ENCODE measurements at regions not wholly inside any gene's neighbourhood (a gene's known extent, or its start where the extent isn't known, plus 50 kb on each side); places are given as distances from the start of the nearest gene placed in this dataset.

DNA sequence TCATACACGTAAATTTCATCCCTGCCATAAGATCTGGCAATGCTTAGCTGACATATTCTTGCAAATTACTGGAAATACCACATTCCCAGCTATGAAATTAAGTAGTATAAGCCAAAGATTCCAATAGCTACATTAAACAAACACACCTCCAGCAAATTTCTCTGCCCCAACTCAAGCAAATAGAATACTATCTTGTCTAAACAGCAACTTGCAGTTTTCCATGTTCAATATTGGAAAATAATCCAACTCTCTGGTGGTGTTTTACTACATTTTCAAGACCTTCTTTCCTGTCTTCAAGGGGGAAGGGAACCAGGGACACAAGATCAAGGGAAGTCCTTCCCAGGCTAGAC is 268.7 kb downstream of the TBL1XR1 start:
- TF ChIP-seq, protein P1, sequence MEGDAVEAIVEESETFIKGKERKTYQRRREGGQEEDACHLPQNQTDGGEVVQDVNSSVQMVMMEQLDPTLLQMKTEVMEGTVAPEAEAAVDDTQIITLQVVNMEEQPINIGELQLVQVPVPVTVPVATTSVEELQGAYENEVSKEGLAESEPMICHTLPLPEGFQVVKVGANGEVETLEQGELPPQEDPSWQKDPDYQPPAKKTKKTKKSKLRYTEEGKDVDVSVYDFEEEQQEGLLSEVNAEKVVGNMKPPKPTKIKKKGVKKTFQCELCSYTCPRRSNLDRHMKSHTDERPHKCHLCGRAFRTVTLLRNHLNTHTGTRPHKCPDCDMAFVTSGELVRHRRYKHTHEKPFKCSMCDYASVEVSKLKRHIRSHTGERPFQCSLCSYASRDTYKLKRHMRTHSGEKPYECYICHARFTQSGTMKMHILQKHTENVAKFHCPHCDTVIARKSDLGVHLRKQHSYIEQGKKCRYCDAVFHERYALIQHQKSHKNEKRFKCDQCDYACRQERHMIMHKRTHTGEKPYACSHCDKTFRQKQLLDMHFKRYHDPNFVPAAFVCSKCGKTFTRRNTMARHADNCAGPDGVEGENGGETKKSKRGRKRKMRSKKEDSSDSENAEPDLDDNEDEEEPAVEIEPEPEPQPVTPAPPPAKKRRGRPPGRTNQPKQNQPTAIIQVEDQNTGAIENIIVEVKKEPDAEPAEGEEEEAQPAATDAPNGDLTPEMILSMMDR (conservative IDR thresholded peaks at IDR 0.05; ENCODE audit: low read depth, low read length), result no peak
- no peak for TF ChIP-seq EZH2 (IDR thresholded peaks at IDR 0.05; ENCODE audit: borderline replicate concordance, low read depth, low read length, poor library complexity, severe bottlenecking)
